Activated T-cell treated with anti-CD3 and anti-CD28 coated beads for 4 hours (primary cell): ENCODE measurements at regions not wholly inside any gene's neighbourhood (a gene's known extent, or its start where the extent isn't known, plus 50 kb on each side); places are given as distances from the start of the nearest gene placed in this dataset.

Experiments used
- DNase-seq: peaks from one replicate; pipeline ENCODE4 v3.0.0-alpha.2; 2020

GRCh38 chr12:132407451-132407961, 78.1 kb upstream of the GALNT9 start:
- no peak for DNase-seq

GRCh38 chr12:132406493-132407450, 77.4 kb upstream of the GALNT9 start:
- no peak for DNase-seq

GRCh38 chr12:132405742-132406251, 76.4 kb upstream of the GALNT9 start:
- no peak for DNase-seq

- DNase-seq: no peak
Measured at GRCh38 chr12:132404951-132405741, 75.8 kb upstream of the GALNT9 start.

GRCh38 chr12:132404435-132404855, 75.1 kb upstream of the GALNT9 start:
- DNase-seq: no peak

- DNase-seq: no peak
Measured at GRCh38 chr12:132403636-132404434, 74.4 kb upstream of the GALNT9 start.

GRCh38 chr12:132402831-132403416, 73.5 kb upstream of the GALNT9 start:
- no peak for DNase-seq

- no peak for DNase-seq
Measured at GRCh38 chr12:132401982-132402381, 72.6 kb upstream of the GALNT9 start.

- no peak for DNase-seq
Measured at GRCh38 chr12:132400011-132400641, 70.7 kb upstream of the GALNT9 start.

GRCh38 chr12:132399092-132400010, 70.0 kb upstream of the GALNT9 start:
- no peak for DNase-seq

GRCh38 chr12:132398386-132398991, 69.1 kb upstream of the GALNT9 start:
- DNase-seq: no peak

GRCh38 chr12:132397934-132398385, 68.6 kb upstream of the GALNT9 start:
- no peak for DNase-seq

- no peak for DNase-seq
Measured at GRCh38 chr12:132397152-132397933, 68.0 kb upstream of the GALNT9 start.

- DNase-seq: no peak
Measured at GRCh38 chr12:132396657-132397056, 67.3 kb upstream of the GALNT9 start.

GRCh38 chr12:132395908-132396305, 66.5 kb upstream of the GALNT9 start:
- no peak for DNase-seq

GRCh38 chr12:132395192-132395907, 66.0 kb upstream of the GALNT9 start:
- DNase-seq: no peak

- peak; percentile 21 for DNase-seq
Measured at GRCh38 chr12:132393991-132394949, 64.9 kb upstream of the GALNT9 start.
